ENCODE measurements at regions not wholly inside any gene's neighbourhood (a gene's known extent, or its start where the extent isn't known, plus 50 kb on each side); places are given as distances from the start of the nearest gene placed in this dataset.

DNA sequence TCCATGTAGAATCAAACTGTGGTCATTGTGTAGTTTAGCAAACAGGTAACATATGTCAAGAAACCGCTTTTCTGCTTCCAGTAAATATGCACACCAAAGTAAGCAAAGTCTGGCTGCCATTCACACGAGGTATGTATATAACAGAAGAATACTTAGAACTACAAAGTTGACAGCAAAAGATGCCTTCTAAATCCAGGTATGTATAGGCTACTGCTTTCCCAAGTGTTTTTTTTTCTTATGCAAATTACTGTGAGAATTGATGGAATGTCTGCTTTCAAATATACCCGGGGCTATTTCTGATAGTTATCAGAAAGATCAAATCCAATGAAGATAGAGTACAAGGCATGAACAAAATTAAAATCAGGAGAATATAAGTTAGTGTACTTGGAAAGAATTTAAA, 229.2 kb downstream of the HACE1 start:
- TF ChIP-seq, protein P1, sequence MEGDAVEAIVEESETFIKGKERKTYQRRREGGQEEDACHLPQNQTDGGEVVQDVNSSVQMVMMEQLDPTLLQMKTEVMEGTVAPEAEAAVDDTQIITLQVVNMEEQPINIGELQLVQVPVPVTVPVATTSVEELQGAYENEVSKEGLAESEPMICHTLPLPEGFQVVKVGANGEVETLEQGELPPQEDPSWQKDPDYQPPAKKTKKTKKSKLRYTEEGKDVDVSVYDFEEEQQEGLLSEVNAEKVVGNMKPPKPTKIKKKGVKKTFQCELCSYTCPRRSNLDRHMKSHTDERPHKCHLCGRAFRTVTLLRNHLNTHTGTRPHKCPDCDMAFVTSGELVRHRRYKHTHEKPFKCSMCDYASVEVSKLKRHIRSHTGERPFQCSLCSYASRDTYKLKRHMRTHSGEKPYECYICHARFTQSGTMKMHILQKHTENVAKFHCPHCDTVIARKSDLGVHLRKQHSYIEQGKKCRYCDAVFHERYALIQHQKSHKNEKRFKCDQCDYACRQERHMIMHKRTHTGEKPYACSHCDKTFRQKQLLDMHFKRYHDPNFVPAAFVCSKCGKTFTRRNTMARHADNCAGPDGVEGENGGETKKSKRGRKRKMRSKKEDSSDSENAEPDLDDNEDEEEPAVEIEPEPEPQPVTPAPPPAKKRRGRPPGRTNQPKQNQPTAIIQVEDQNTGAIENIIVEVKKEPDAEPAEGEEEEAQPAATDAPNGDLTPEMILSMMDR (IDR thresholded peaks at IDR 0.05; ENCODE audit: insufficient read depth, low read length, poor library complexity, severe bottlenecking): no peak
- TF ChIP-seq EZH2phosphoT487 (conservative IDR thresholded peaks at IDR 0.05; ENCODE audit: low read length): no peak
